DMS53 treated with DMSO at 0.1 percent for 48 hours (cell line): ENCODE measurements at regions not wholly inside any gene's neighbourhood (a gene's known extent, or its start where the extent isn't known, plus 50 kb on each side); places are given as distances from the start of the nearest gene placed in this dataset.
"Not testable (repeated sequence)": the region's sequence is repeated elsewhere in the genome, so short reads cannot be mapped to it uniquely, and the experiment has no call there.

Experiments
- DNase-seq: peaks from one replicate; lab custom pipeline; 2025; ENCODE audit not compliant: unreplicated experiment; lab: John Stamatoyannopoulos, UW

DNA sequence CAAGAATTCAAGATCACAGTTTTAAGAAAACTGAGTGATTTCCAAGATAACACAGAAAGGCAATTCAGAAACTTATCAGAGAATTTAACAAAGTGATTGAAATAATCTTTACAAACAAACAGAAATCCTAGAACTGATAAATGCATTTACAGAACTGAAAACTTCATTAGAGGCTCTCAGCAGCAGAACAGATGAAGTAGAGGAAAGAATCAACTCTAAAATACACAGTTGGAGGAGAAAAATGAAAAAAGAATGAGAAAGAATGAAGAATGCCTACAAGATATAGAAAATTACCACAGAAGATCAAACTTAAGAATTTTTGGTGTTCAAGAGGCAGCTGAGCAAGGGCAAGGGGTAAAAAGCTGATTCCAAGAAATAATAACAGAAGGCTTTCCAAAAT is 168.8 kb downstream of the POLR2M start:
- no peak for DNase-seq

DNA sequence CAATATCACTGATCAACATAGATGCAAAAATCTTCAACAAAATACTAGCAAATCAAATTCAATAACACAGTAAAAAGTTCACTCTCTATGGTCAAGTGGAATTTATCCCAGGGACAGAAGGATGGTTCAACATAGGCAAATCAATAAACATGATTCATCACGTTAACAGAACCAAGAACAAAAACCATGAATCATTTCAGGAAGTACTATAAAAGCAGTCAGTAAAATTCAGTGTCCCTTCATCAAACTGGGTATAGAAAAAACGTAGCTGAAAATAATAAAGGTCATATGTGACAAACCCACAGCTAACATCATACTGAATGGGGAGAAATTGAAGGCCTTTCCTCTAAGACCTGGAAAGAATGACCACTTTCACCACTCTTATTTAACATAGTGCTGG is 172.1 kb downstream of the POLR2M start:
- DNase-seq: peak; percentile 30

DNA sequence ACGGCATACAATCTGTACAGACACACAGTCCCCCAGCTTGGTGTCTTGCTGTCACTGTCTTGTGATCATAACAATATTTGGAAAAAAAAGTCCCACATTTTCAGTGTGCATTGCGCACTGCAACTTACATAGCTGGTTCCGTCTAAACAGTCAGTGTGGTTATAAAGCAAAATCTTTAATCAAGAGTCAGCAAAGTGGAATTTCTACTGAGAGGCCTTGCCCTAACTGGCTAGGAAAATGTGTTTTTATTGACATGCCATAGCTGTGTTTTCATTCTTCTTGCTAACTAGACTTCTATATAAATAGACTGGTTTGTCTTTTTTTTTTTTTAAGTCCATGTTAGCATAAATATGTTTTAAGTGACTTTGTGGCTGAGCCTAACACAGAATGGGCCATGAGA is 174.8 kb downstream of the POLR2M start:
- no peak for DNase-seq

DNA sequence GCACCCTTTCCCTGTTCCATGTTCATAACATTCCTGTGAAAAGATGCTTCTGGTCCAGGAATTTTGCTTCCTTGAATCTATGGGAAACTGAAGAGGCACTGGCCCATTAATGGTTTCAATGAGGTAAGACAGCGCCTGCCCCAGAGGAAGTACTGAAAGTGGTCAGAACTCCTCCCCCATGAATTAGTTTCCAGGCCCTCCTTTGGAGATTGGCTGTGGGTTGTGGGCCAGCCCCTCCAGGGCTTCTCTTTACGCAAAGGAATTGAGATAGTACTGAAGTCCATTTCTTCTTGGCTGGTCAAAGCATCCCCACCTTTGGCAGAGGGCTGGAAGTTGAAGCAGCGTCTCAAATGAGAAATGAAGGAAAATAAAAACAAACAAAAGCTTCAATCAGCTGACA is 175.5 kb downstream of the POLR2M start:
- DNase-seq: no peak

DNA sequence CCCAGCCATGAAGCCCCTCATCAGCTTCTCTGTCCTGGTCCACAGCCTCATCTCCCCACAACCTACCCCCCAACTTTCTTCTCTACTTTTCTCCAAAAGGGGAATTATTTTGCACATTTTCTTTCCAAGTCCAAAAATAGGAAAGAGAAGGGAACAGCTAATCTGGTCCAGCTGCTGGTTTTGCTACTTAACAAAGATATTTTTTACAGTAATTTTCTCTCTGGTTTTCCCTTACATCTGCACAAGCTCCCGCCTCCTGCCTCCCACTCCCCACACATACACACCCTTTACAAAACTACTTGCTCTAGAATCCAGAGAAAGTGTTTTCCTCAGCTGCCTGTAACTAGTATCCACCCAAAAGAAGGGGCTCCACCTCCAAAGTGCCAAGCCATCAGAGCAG is 177.2 kb downstream of the POLR2M start:
- DNase-seq: no peak

DNA sequence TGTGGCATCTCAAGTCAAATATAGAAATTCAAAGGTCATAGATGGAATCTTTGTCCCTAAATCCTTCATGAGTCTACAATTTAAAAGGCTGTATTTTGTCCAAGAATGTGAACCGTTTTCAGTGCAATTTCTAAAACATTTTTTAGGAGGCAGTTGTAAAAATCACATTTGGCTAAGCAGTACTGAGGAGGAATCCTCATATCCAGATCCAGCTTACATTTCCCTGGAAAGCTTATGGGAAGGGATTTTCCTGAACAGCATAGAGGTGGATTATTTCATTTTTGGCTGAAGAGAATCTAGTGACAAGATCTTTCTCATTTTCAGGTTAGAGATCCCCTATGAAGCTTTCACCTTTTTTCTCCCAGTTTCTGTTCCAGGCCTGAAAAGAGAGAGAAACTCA is 178.4 kb downstream of the POLR2M start:
- DNase-seq: no peak

DNA sequence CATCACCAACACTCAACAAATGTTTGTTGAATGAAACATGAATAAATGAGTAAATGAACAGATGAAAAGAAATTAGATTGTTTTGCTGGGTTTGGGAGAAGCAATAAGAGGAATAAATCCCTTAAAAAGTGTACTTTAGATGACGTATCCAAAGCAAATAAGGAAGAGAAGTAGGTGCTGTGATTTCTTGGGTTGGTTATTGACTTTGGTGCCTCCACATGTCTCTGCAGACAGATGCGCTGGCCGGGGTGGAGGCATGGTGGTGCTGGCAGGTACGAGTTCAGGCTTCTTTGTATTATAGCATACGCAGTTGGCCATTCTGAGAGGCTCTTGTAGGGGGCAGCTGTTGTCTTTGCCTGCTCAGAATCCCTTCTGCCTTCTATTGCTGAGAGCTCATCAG is 178.9 kb downstream of the POLR2M start:
- no peak for DNase-seq

DNA sequence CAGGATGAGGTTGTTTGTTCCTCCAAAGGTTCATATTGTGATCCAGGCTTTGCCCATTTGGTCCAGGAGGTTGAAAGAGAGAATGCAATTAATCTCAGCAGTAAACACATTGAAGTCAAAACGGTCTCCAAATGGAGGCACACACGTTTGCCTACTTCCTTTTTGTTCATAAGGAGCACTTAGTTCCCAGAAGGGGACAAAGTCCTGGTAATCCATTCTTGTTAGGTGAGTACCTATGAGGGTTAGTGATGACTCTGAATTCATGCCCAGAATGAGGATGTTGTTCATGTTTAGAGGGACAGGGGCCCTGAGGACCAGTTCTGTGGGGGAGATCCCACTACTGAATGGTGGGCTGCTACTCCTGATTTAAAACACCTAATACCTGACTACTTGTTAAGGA is 177.7 kb downstream of the ALDH1A2 start:
- DNase-seq: no peak

DNA sequence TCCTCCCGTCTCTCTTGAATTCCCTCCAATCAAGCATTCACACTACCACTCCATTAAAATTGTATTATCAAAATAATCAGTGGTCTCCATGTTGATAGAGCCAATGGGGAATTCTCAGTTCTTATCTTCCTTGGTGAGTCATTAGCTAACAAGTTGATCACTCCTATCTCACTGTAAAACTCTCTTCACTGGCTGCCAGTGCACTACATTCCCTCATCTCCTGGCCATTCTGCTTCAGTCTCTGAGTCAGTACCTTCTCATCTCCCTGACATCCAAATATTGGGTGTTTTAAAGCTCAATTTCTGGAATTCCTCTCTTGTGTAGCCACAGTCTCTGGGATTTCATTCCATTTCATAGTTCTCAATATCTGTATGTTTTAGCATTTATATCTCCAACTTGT is 175.2 kb downstream of the ALDH1A2 start:
- no peak for DNase-seq

DNA sequence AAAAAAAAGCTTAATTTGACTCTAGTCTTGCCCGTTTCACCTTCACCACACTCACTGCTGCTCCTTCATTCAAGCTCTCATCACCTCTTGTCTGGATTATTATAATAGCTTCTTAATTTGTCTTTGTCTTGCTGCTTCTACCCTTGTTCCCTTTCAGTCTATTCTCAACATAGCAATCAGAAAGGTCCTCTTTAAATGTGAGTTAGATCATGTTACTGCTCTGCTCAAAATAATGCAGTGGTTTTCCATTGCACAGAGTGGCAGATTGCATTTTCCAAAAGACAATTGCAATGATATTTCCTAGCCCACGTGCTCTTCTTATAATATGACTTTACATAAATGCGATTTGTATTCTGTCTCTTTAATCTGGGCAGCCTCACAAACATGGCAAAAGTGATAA is 174.6 kb downstream of the ALDH1A2 start:
- no peak for DNase-seq

DNA sequence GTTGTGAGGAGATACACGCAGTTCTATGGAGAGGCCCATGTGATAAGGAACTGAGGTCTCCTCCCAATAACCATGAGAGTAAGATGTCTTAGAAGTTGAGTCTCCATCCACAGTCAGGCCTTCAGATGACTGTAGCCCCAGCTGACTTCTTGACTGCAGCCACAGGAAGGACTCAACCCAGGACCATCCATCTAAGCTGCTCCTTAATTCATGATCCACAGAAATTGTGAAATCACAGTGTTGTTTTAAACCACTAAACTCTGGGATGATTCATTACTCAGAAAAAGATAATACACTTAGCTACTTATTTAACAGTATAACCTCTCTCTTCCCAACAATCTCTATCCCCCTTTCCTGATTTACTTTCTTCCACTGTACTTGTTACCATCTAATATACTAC is 173.3 kb downstream of the ALDH1A2 start:
- no peak for DNase-seq

DNA sequence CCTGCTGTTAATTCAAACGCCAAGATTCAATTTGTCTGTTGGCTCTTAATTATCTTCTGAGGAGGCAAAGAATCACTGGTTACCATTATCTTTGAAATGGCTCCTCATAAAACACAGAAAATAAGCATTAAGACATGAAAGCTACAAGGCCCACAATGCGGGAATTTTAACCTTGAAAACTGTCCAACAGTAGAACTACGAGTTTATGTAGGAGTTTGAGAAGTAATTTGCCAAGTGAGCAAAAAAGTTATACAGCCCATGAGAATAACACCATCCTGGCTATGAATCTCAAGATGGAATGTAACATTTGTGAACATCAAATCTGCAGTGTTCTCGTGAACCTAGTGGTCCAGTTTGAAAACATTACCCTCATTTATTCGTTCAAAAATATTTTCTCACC is 172.5 kb downstream of the ALDH1A2 start:
- no peak for DNase-seq

DNA sequence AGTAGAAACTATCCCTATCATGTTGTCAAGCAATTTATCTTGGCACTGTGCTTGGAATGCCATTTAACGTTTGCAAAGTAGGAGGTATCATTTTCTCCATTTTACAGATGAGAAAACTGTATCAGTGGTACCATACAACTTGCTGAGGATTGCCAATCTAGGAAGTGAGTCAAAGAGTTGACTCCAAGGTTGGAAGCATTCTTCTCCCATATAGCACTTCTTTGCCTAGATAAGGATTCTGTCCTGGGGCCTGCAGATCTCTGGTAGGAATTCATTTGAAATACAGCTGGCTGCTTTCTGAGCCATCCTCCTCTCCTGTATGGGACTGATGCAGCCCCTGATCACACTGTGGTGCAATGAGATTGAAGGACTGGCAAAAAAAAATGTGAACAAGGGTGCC is 170.2 kb downstream of the ALDH1A2 start:
- no peak for DNase-seq

DNA sequence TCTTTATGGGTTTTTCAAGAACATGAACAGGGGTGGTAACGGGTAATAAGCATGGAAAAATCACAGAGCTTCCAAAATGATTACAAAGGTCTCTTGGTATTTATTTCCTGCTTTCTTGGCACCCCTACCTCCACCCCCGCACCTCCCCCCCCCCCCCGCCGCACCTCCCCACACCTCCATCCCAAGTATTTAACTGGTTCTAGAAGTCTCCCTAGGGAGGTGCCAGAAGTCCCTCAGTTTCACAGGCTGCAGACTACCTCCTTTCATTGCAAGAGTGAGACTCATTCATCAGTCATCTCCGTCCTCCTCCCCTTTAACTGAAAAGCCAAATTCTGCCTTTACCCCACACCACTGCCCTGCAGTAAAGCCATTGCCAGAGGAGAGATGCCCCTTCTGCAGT is 169.4 kb downstream of the ALDH1A2 start:
- no peak for DNase-seq

DNA sequence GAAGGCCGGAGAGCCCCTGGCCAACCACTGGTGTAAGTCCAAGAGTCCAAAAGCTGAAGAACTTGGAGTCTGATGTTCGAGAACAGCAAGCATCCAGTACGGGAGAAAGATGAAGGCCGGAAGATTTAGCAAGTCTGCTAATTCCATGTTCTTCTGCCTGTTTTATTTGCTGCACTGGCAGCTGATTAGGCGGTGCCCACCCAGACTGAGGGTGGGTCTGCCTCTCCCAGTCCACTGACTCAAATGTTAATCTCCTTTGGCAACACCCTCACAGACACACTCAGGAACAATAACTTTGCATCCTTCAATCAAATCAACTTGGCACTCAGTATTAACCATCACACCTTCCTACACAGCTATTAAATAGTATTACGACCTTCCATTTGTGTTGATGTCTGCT is 168.6 kb downstream of the ALDH1A2 start:
- DNase-seq: not testable (repeated sequence)

DNA sequence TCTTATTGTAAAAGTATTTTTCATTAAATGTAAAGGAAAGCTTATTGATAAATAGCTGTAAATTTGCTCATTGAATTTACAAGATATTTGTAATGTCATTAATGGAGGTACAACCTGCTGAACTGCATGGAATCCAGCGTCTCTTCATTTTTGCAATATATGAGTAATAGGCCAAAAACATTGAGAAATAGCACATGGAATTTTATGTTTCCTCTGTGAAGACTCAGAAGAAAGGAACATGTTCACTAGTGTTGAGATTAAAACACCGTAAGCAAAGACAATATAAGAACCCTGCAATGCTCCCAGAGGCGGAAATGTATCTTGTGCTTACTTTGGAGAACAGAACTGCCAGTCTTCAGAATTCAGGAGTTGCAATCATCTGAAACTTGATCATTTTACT is 167.6 kb downstream of the ALDH1A2 start:
- no peak for DNase-seq

DNA sequence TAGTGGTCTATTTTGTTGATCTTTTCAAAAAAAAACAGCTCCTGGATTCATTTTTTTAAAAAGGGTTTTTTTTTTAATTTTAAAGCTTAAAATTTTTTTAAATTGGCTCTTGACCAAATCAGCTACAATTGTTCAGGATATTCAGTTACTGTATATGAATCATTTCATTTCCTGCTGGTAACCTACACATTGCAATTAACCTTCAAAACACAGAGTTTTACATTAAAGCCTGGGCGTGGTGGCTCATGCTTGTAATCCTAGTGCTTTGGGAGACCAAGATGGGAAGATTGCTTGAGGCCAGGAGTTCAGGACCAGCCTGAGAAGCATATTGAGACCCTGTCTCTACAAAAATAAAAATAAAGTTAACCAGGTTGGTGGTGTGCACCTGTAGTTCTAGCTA is 163.4 kb downstream of the ALDH1A2 start:
- DNase-seq: no peak
